ENCODE measurements at regions not wholly inside any gene's neighbourhood (a gene's known extent, or its start where the extent isn't known, plus 50 kb on each side); places are given as distances from the start of the nearest gene placed in this dataset.
"Not testable (repeated sequence)": the region's sequence is repeated elsewhere in the genome, so short reads cannot be mapped to it uniquely, and the experiment has no call there.

DNA sequence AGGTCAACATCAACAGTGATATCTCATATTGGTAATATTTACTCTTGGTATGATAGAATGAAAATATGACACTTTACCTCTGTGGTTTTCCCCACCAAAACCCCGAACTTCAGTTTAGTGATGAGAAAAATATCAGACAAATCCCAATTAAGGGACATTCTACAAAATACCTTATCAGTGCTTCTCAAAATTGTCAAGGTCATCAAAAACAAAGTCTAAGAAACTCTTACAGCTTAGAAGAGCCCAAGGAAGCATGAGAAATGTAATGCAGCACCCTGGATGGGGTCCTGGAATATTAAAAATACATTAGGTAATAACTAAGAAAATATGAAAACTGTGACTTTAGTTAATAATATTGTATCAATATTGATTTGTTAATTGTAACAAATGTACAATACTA is 148.3 kb upstream of the TFAP2D start:
- H3K27ac Mint-ChIP-seq (ENCODE audit: low read depth, unreplicated experiment) = no peak overlapping the region
- no peaks in the 10 kb centered on the region for H3K36me3 Mint-ChIP-seq (ENCODE audit: insufficient read depth, unreplicated experiment)
- intact Hi-C loops (cut with micrococcal nuclease) = no loop called here
- no peak for DNase-seq (ENCODE audit: unreplicated experiment)
- POLR2A ChIA-PET = no interaction called here
- CTCF ChIA-PET = interaction anchor here (1.1 kb wide), 1 partner anchor 23 kb away, joined by 3 read pairs; no protein-coding TSS in a partner anchor
- no peaks in the 10 kb centered on the region for H3K27me3 Mint-ChIP-seq (ENCODE audit: insufficient read depth, unreplicated experiment)
- H3K4me3 Mint-ChIP-seq (ENCODE audit: unreplicated experiment) = no peak overlapping the region
- TF ChIP-seq, protein P1, sequence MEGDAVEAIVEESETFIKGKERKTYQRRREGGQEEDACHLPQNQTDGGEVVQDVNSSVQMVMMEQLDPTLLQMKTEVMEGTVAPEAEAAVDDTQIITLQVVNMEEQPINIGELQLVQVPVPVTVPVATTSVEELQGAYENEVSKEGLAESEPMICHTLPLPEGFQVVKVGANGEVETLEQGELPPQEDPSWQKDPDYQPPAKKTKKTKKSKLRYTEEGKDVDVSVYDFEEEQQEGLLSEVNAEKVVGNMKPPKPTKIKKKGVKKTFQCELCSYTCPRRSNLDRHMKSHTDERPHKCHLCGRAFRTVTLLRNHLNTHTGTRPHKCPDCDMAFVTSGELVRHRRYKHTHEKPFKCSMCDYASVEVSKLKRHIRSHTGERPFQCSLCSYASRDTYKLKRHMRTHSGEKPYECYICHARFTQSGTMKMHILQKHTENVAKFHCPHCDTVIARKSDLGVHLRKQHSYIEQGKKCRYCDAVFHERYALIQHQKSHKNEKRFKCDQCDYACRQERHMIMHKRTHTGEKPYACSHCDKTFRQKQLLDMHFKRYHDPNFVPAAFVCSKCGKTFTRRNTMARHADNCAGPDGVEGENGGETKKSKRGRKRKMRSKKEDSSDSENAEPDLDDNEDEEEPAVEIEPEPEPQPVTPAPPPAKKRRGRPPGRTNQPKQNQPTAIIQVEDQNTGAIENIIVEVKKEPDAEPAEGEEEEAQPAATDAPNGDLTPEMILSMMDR (IDR thresholded peaks at IDR 0.05; ENCODE audit: unreplicated experiment) = no peak
- H3K9me3 Mint-ChIP-seq (ENCODE audit: unreplicated experiment) = no peaks in the 10 kb centered on the region
- no peaks in the 10 kb centered on the region for H3K4me1 Mint-ChIP-seq (ENCODE audit: insufficient read depth, unreplicated experiment)
- no TSS peak for BruUV-seq (replicated peaks)

DNA sequence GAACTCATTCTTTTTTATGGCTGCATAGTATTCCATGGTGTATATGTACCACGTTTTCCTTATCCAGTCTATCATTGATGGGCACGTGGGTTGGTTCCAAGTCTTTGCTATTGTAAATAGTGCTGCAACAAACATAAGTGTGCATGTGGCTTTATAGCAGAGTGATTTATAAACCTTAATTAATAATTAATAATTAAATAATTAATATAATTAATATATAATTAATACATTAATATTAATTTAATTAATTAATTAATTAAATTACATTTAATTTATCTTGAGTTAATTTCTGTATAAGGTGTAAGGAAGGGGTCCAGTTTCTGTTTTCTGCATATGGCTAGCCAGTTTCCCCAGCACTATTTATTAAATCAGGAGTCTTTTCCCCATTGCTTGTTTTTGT is 142.1 kb upstream of the TFAP2D start:
- DNase-seq (ENCODE audit: unreplicated experiment); H3K4me3 Mint-ChIP-seq (ENCODE audit: unreplicated experiment); intact Hi-C loops (cut with micrococcal nuclease); BruUV-seq (replicated peaks); H3K27ac Mint-ChIP-seq (ENCODE audit: low read depth, unreplicated experiment); H3K9me3 Mint-ChIP-seq (ENCODE audit: unreplicated experiment); H3K4me1 Mint-ChIP-seq (ENCODE audit: insufficient read depth, unreplicated experiment); POLR2A ChIA-PET; H3K36me3 Mint-ChIP-seq (ENCODE audit: insufficient read depth, unreplicated experiment); H3K27me3 Mint-ChIP-seq (ENCODE audit: insufficient read depth, unreplicated experiment): not testable (repeated sequence)
- CTCF ChIA-PET = interaction anchor here (0.6 kb wide), 1 partner anchor 17 kb away, joined by 3 read pairs; no protein-coding TSS in a partner anchor

DNA sequence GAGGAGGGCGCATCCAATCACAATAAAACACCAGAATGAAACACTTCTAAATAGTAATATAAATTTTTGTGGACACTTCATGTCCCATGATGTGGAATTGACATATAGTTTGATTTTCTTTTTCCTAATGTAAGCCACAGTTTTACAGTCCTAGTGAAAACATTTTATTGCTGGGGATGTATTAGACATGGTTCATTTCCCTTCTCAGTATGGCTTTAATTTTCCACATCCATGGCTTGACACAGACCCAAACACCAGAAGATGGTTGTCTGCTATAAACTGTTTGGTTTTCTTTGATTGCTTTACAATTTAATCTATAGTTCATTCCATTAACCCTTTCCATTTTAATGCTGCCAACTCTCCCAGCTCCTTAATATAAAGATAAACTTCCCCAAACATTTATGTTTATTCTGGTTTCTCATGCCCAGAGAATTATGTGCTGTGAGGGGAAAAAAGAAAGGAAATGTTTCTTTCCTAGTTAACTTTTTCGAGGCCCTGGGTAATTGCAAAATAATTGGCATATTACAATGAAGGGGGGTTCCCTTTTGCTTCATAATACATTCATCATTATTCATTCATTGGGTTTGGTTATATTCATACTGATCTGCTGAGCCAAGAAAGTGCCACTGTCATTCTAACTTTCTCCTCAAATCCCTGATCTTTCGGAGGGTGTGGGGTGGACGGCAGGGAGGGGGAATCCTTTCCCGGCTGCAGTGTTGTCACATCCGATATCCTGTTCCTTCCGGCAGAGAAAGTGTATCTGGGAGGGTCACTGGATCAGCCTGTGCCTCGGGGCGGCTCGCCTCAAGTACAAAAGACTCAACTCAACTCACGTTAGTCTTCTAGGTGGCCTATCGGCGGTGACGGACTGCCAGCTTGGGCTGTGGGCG is 127.6 kb upstream of the TFAP2D start:
- intact Hi-C loops (cut with micrococcal nuclease) = no loop called here
- CTCF ChIA-PET = interaction anchor here (0.6 kb wide), 1 partner anchor 38 kb away, joined by 3 read pairs; no protein-coding TSS in a partner anchor
- POLR2A ChIA-PET = no interaction called here
- H3K4me3 Mint-ChIP-seq (ENCODE audit: unreplicated experiment) = no peak overlapping the region
- DNase-seq (ENCODE audit: unreplicated experiment) = no peak
- no peak overlapping the region for H3K27ac Mint-ChIP-seq (ENCODE audit: low read depth, unreplicated experiment)
- peaks cover 15% of the 10 kb centered on the region for H3K27me3 Mint-ChIP-seq (ENCODE audit: insufficient read depth, unreplicated experiment)
- TF ChIP-seq, protein P1 (IDR thresholded peaks at IDR 0.05; ENCODE audit: unreplicated experiment) = no peak
- BruUV-seq (replicated peaks) = no TSS peak
- H3K4me1 Mint-ChIP-seq (ENCODE audit: insufficient read depth, unreplicated experiment) = no peaks in the 10 kb centered on the region
- H3K36me3 Mint-ChIP-seq (ENCODE audit: insufficient read depth, unreplicated experiment) = no peaks in the 10 kb centered on the region
- no peaks in the 10 kb centered on the region for H3K9me3 Mint-ChIP-seq (ENCODE audit: unreplicated experiment)

DNA sequence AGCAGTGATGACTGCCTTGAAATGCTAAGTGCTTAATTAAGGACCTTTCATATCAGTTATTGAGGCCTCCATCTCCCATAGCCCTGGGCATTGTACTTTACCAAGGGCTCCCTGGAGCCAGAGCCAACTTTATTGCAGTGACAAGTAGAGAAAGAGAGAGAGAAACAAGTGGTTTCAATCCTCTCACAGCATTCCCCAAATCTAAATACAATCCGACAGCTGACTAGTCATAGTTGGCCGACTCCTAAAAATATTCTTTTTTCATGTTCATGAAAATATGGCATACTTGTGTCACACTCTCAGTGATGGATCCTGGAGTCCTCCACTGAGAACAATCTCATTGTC is 127.0 kb upstream of the TFAP2D start:
- H3K27me3 Mint-ChIP-seq (ENCODE audit: insufficient read depth, unreplicated experiment) = peaks cover 15% of the 10 kb centered on the region
- no peaks in the 10 kb centered on the region for H3K9me3 Mint-ChIP-seq (ENCODE audit: unreplicated experiment)
- CTCF ChIA-PET = no interaction called here
- no peak for DNase-seq (ENCODE audit: unreplicated experiment)
- POLR2A ChIA-PET = no interaction called here
- no TSS peak for BruUV-seq (replicated peaks)
- H3K36me3 Mint-ChIP-seq (ENCODE audit: insufficient read depth, unreplicated experiment) = no peaks in the 10 kb centered on the region
- intact Hi-C loops (cut with micrococcal nuclease) = no loop called here
- no peak overlapping the region for H3K4me3 Mint-ChIP-seq (ENCODE audit: unreplicated experiment)
- H3K27ac Mint-ChIP-seq (ENCODE audit: low read depth, unreplicated experiment) = no peak overlapping the region
- no peaks in the 10 kb centered on the region for H3K4me1 Mint-ChIP-seq (ENCODE audit: insufficient read depth, unreplicated experiment)
- TF ChIP-seq, protein P1 (IDR thresholded peaks at IDR 0.05; ENCODE audit: unreplicated experiment) = no peak
